ENCODE measurements at regions not wholly inside any gene's neighbourhood (a gene's known extent, or its start where the extent isn't known, plus 50 kb on each side); places are given as distances from the start of the nearest gene placed in this dataset.

DNA sequence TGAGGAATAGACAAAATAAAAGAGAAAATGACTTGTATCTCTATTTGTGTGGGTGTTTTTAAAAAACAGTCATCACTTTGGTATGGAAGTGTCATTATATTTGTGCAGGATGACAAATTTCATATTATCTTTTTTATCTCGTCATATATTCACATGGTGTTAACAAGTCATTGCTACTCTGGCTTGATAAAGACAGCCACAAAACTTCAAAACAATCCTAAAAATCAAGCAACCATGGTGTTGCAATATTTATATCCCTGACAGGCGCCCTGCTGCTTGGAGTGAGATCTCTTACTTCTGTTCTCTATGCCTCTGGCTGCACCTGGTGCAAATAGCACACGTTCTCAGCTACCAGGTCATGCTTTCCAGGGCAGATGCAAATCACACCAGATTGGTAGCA, 278.0 kb upstream of the EPHA4 start:
- TF ChIP-seq CTCF (IDR thresholded peaks at IDR 0.05; ENCODE audit: poor library complexity) (no peak), EZH2phosphoT487 (IDR thresholded peaks at IDR 0.05; ENCODE audit: low read depth, severe bottlenecking, unreplicated experiment) (no peak), EZH2 (IDR thresholded peaks at IDR 0.05; ENCODE audit: borderline replicate concordance) (no peak)
